DMS 273 (cell line): ENCODE measurements at regions not wholly inside any gene's neighbourhood (a gene's known extent, or its start where the extent isn't known, plus 50 kb on each side); places are given as distances from the start of the nearest gene placed in this dataset.

ENCODE experiments used
- DNase-seq: peaks from one replicate; lab custom pipeline; 2025; ENCODE audit not compliant: unreplicated experiment; lab: John Stamatoyannopoulos, UW

DNA sequence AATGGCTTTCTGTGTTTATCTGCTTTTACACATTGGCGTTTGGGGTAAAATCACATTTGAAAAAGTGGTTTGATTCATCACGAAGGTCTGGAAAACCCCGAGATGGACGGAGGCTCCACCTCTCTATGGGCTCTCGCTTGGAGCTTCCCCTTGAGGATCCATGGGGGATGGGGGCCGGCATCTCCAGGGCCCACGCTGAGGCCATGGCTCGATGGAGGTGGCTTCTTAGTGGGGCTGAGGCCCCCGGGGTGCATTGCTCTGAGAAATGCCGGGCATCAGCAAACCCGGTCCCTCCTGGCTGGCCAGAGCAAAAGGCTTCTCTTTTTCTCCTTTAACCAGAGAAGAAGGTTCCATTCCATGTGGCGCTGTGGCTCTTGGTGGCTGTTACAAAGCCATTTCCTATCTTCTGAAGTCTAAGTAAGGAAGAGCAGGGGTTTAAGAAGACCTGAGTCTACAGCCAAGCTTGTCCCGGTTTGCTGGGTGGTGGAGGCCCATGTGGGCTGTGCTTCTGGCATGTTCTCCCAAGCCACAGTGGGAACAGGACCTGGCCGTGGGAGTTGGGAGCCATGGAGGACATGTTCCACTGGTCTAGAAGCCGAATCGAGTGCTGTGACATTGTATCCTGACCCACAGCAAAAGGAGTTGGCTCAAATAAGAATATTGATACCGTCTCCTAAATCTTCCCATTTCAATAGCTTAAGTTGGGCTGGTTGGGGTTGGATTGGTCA is 243.5 kb upstream of the PITRM1 start:
- no peak for DNase-seq

- no peak for DNase-seq
These were observed 242.6 kb upstream of the PITRM1 start for GRCh38 chr10:3415038-3415736.

- no peak for DNase-seq
These were observed 242.1 kb upstream of the PITRM1 start for GRCh38 chr10:3414667-3415023.

DNA sequence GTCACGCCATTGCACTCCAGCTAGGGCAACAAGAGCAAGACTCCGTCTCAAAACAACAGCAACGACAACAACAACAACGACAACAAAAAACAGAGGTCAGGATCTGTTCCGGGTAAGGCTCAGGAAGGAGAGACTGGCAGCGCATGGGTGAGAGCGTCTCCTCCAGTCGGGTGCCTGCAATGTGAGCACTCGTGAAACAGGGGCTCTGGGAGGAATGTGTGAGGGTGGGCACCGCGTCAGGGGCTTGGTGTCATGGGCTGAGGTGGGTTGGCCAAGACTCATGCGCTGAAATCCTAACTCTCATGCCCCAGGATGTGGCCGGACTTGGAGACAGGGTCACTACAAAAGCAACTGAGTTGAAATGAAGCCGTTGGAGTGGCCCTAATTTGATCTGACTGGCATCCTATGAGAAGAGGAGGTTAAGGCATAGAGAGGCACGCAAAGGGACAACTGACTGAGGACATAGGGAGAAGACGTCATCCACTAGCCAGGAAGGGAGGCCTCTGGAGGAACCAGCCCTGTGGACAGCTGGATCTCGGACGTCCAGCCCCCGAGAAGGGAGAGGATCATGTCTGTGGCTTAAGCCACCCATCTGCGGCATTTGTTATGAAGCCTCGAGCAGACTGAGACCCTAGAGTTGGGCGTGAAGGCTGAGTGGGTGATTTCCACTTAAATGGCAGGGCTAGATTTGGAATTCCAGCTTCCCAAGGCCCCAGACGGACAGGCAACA is 241.5 kb upstream of the PITRM1 start:
- DNase-seq = no peak

- DNase-seq = no peak
These were observed 240.1 kb upstream of the PITRM1 start for GRCh38 chr10:3412646-3413045.

DNA sequence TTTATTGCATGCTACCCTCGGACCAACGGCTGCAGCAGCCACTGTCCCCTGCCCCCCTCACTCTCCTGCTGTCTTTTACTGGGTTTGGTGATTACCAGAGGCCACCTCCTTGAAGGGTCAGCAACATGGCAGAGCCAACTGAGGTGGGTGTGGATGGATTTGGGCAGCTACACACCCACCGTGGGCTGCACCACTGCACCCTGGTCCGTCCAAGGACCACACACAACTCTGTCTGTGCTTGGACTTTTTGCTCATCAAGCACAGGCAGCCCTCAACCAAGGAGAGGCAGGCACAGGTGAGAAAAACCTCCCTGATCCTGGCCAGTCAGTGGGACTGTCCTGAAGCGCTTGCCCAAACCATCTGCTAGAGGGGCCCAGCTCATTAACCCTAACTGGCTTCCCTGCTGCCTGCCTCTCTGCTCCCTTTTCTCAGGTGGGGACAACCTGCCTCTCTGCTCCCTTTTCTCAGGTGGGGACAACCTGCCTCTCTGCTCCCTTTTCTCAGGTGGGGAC is 239.5 kb upstream of the PITRM1 start:
- no peak for DNase-seq

- DNase-seq = no peak
These were observed 238.5 kb upstream of the PITRM1 start for GRCh38 chr10:3411044-3411443.

DNA sequence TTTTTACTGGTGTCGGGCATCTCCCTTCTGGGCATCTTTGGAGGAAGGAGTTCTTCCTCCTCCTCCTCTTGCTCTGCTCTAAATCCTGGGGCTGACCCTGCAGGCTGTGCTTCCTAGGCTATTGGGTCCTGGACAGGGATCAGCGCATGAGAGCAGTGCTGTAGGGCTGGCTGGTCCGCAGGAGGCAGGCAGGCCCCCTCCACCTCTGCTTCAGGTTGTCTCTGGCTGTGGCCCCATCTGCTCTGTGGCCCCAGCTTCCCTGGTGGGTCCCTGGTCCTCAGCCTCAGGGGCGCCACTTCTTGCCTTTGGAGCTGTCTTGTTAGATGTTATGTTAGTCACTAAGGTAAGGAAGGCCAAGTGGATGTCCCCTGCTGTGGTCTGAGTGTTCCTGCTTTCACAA is 237.3 kb upstream of the PITRM1 start:
- DNase-seq = no peak

DNA sequence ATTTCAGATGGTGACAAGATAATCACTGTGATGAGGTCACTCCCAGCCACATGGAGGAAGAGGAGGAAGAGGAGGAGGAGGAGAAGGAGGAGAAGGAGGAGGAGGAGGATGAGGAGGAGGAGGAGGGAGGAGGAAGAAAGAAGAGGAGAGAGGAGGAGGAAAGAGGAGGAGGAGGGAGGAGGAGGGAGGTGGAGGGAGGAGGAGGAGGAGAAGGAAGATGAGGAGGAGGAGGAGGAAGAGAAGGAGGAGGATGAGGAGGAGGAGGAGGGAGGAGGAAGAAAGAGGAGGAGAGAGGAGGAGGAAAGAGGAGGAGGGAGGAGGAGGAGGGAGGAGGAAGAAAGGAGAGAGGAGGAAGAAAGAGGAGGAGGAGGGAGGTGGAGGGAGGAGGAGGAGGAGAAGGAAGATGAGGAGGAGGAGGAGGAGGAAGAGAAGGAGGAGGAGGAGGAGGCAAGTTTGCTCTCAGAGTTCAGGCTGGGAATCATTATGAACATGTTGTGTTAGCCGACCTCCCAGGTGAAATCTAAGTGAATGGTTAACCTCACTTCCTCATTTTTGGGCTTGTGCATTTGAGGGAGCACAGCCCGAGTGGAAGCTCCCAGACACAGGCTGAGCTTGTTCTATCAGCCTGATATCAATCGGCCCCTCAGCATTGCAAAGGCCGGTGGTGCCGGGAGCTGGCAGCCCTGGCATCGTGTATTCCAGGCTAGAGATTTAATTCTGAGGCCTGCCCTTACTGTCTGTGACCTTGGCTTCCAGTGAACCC is 236.2 kb upstream of the PITRM1 start:
- no peak for DNase-seq

GRCh38 chr10:3407208-3407607 is 234.6 kb upstream of the PITRM1 start:
- no peak for DNase-seq

- DNase-seq = no peak
These were observed 234.0 kb upstream of the PITRM1 start for GRCh38 chr10:3406556-3406955.

- DNase-seq = no peak
These were observed 231.8 kb upstream of the PITRM1 start for GRCh38 chr10:3404381-3404780.

GRCh38 chr10:3402187-3402751 is 229.7 kb upstream of the PITRM1 start:
- no peak for DNase-seq

- DNase-seq = no peak
These were observed 228.9 kb upstream of the PITRM1 start for GRCh38 chr10:3401491-3401938.

DNA sequence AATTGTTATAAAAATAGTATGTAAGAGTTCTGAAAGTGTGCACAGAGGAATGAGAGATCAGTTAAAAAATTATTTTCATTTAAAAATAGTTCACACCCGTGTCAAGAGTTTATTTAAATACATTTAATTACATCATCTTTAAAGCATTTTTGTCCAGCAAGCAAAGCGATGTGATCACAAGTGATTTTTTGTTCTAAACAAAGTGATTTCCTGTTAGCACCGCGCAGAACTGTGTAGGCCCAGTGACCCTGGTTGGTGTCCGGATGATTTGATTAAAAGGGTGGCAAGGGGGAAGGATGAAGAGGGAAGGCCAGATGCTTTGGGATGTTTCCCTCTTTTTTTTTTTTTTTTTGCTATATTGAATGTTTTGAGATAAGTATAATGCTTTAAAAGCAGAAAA is 227.8 kb upstream of the PITRM1 start:
- DNase-seq = no peak

DNA sequence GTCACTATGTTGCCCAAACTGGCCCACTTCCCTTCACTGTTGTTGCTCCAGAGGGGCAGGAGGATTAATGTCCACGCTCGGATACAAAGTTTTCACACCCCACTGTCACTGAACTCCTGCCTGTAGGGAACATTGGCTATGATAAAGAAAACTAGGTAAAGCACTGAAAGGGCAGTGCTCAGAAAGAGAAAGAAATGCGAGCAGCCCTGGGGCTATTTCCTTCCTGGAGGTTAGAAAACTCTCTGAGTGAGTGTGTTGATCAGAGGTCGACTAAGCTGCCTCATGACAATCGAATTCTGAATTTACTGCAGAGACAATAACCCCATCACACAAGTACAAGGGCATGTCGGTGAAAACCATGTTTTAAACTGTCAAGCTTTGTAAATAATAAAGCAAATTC is 227.2 kb upstream of the PITRM1 start:
- DNase-seq = no peak

GRCh38 chr10:3398825-3399646 is 226.5 kb upstream of the PITRM1 start:
- DNase-seq = no peak

DNA sequence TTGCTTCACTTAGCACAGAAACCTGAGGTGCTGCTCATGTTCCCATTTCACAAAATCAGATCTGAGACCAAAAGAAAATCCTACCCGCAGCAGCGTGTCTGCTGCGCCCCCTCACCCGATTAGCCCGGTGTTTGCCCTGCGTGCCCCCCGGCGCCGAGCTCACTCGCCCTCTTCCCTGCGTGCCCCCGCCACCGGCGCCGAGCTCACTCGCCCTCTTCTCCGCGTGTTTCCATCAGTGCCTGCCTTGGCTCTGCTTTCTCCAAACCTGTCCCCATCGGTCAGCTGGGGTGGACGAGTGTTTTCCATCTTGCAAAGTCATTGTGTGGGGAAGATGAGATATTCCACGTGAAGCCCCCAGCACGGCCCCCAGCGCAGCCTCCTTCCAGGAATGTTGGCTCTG is 225.3 kb upstream of the PITRM1 start:
- no peak for DNase-seq

DNA sequence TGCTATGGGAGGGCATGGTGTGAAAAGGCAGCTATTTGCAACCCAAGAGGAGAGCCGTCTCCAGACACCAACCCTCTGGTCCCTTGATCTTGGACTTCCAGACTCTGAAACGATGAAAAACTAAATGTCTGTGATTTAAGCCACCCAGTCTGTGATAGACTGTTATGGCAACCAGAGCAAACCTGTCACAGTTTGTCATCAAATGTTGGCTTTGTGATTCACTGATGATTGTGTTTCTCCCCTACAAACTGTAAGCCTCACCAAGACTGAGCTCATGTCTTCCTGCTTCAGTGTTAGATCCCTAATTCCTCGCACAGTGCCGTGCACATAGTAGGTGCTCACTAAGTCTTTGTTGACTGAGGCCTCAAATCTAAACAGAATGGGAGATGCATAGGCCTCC is 224.6 kb upstream of the PITRM1 start:
- no peak for DNase-seq

- no peak for DNase-seq
These were observed 223.5 kb upstream of the PITRM1 start for GRCh38 chr10:3396116-3396515.
